ENCODE measurements at regions not wholly inside any gene's neighbourhood (a gene's known extent, or its start where the extent isn't known, plus 50 kb on each side); places are given as distances from the start of the nearest gene placed in this dataset.

- Histone ChIP-seq H3K4me1 (ENCODE audit: control insufficient read depth in 1 of 2, insufficient read depth in 2 of 2, low read length in 2 of 2) (peaks cover 6 to 16% of the 10 kb centered on the region in 2 experiments), H3K4me3 (replicated peaks in 1 of 2; ENCODE audit: low read depth in 1 of 2, low read length in 2 of 2) (no peak overlapping the region), H4K20me1 (ENCODE audit: insufficient read depth) (no peaks in the 10 kb centered on the region), H3K79me2 (ENCODE audit: insufficient read depth, low read length) (no peaks in the 10 kb centered on the region), H2AFZ (ENCODE audit: low read depth, low read length, poor library complexity, severe bottlenecking) (no peak overlapping the region), H3K9me3 (ENCODE audit: control insufficient read depth in 1 of 2, insufficient read depth in 1 of 2, low read depth in 1 of 2, low read length in 2 of 2) (no peaks in the 10 kb centered on the region), H3K9me2 (ENCODE audit: insufficient read depth) (no peaks in the 10 kb centered on the region), H3K27me3 (ENCODE audit: insufficient read depth, low read length) (peaks cover 12% of the 10 kb centered on the region; the same call in 1 of the 2 replicates), H3K9ac (ENCODE audit: low read length) (no peak overlapping the region), H3K27ac (ENCODE audit: low read depth, low read length) (no peak overlapping the region), H3K36me3 (ENCODE audit: control insufficient read depth in 1 of 2, insufficient read depth in 2 of 2, low read length in 2 of 2) (no peaks in the 10 kb centered on the region), H3K4me2 (ENCODE audit: low read length) (no peak overlapping the region)
- ChIA-PET RAD21 (ENCODE audit: low non-redundant PET in 1 of 2, low total read pairs in 2 of 2, uncharacterized antibody in 2 of 2, unreplicated experiment in 2 of 2) (no interaction called here), CTCF (no interaction called here), POLR2A (no interaction called here)
- ATAC-seq (no peak), DNase-seq (ENCODE audit: low read depth, low spot score) (no peak)
- intact Hi-C loops (cut with micrococcal nuclease), result no loop called here
- BruUV-seq (replicated peaks), result no TSS peak
- TF ChIP-seq, protein P1, sequence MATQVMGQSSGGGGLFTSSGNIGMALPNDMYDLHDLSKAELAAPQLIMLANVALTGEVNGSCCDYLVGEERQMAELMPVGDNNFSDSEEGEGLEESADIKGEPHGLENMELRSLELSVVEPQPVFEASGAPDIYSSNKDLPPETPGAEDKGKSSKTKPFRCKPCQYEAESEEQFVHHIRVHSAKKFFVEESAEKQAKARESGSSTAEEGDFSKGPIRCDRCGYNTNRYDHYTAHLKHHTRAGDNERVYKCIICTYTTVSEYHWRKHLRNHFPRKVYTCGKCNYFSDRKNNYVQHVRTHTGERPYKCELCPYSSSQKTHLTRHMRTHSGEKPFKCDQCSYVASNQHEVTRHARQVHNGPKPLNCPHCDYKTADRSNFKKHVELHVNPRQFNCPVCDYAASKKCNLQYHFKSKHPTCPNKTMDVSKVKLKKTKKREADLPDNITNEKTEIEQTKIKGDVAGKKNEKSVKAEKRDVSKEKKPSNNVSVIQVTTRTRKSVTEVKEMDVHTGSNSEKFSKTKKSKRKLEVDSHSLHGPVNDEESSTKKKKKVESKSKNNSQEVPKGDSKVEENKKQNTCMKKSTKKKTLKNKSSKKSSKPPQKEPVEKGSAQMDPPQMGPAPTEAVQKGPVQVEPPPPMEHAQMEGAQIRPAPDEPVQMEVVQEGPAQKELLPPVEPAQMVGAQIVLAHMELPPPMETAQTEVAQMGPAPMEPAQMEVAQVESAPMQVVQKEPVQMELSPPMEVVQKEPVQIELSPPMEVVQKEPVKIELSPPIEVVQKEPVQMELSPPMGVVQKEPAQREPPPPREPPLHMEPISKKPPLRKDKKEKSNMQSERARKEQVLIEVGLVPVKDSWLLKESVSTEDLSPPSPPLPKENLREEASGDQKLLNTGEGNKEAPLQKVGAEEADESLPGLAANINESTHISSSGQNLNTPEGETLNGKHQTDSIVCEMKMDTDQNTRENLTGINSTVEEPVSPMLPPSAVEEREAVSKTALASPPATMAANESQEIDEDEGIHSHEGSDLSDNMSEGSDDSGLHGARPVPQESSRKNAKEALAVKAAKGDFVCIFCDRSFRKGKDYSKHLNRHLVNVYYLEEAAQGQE (IDR thresholded peaks at IDR 0.05; ENCODE audit: low read depth), result no peak
- TF ChIP-seq POLR2AphosphoS5 (IDR thresholded peaks at IDR 0.05; ENCODE audit: low read depth, low read length) (no peak), EZH2phosphoT487 (IDR thresholded peaks at IDR 0.05; ENCODE audit: borderline replicate concordance) (no peak), SP1 (IDR thresholded peaks at IDR 0.05; ENCODE audit: low read depth) (no peak), EZH2 (IDR thresholded peaks at IDR 0.05) (no peak), ZBTB33 (IDR thresholded peaks at IDR 0.05; ENCODE audit: extremely low read depth, insufficient replicate concordance, low read length) (no peak)
- TF ChIP-seq, protein P2, sequence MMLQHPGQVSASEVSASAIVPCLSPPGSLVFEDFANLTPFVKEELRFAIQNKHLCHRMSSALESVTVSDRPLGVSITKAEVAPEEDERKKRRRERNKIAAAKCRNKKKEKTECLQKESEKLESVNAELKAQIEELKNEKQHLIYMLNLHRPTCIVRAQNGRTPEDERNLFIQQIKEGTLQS (IDR thresholded peaks at IDR 0.05), result no peak
Observed at GRCh38 chr10:113320987-113321386, 231.9 kb upstream of the HABP2 start.
